Non-pigmented ciliary epithelial cell (primary cell): ENCODE measurements at regions not wholly inside any gene's neighbourhood (a gene's known extent, or its start where the extent isn't known, plus 50 kb on each side); places are given as distances from the start of the nearest gene placed in this dataset.
A peak's percentile ranks its signal among the peaks of the same experiment; 100 is the strongest.
"Not testable (repeated sequence)": the region's sequence is repeated elsewhere in the genome, so short reads cannot be mapped to it uniquely, and the experiment has no call there.

Experiments
- DNase-seq: peaks from one replicate; pipeline ENCODE4 v3.0.0-alpha.2; 2010; ENCODE audit warnings: low read depth

DNA sequence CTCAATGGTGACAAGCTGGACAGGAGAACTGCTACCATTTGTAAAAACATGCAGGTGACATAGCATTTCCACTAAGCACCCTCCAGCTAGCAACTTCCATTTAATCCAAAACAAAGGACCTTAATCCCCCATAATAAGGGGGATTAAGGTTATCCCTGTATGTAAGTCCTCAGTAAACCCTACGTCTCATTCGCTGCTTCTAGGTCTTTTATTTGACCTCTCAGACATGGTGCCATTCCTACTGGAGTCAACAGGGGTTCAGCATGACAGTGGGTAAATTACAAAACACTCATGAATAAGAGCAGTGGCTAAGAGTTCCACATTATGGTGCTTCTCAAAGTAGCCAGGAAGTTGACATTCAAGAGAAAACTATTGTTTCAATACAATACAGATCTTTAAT, 121.8 kb upstream of the CAV2 start:
- no peak for DNase-seq

GRCh38 chr7:116380025-116380424, 119.5 kb upstream of the CAV2 start:
- DNase-seq, result no peak

DNA sequence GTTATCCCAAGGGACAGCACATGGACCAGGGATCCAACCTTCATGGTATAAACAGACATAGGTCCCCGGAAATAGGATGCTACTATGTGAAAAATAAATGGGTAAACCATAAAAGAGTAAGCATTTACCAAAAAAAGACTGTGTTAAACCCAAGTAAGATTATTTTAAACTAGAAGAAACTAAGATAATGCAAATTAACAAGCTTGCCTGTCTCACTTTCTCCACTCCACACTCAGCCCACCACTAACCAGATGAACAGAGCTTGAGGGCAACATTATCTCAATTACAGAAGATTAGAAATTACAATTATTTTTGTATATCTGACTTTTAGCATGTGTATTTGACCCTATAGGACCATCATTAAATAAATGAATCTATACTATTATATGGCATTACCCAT, 117.2 kb upstream of the CAV2 start:
- no peak for DNase-seq

- DNase-seq, result no peak
Measured at GRCh38 chr7:116384936-116385635, 114.5 kb upstream of the CAV2 start.

DNA sequence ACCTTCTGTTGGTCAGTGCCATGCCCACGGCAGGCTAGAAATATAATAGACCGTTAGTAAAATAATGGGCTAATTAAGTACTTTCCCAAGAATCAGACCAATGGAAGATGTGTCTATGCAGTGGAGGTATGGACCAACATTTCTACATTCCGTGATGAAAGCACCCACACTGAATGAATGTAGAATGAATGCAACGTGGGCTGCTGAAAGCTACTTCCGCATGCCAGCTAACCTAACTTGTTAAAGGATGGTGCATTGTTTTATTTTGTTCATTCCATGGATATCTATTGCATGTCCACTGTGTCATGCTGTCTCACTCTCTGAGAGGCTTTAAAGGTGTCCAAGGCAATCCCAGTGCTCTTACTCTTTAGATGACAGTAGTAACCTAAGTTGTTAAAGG, 112.9 kb upstream of the CAV2 start:
- no peak for DNase-seq

DNA sequence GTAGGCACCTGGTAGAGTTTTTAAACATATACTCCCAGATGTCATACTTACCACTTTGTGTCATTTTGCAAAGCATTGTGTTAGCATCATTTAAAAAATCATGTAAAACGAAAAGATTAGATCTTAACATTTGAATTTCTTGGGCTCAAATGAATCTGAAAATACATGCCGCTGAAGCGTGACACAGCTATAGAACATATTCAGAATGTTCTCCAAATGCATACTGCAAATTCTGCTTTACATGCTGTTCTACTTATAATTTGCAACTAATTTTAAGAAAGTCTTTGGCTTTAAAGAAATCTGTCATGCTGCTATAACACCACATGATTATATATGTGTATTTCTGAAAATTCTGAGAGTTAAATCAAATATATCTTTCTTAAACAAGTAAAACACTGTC, 109.2 kb upstream of the CAV2 start:
- DNase-seq, result no peak

GRCh38 chr7:116392806-116393205, 106.7 kb upstream of the CAV2 start:
- no peak for DNase-seq

- DNase-seq, result no peak
Measured at GRCh38 chr7:116393654-116394053, 105.9 kb upstream of the CAV2 start.

DNA sequence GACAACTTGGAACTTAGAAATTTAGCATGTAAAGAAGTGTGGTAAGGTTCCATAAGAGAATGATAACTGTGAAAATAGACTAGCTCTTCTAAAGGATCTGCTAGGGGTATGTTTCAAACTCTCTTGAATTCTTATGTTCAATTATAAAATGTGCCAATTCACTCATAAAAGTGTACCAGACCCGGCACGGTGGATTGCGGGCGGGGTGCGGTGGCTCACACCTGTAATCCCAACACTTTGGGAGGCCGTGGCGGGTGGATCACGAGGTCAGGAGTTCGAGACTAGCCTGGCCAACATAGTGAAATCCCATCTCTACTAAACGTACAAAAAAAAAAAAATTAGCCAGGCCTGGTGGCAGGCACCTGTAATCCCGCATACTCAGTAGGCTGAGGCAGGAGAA, 105.4 kb upstream of the CAV2 start:
- no peak for DNase-seq

DNA sequence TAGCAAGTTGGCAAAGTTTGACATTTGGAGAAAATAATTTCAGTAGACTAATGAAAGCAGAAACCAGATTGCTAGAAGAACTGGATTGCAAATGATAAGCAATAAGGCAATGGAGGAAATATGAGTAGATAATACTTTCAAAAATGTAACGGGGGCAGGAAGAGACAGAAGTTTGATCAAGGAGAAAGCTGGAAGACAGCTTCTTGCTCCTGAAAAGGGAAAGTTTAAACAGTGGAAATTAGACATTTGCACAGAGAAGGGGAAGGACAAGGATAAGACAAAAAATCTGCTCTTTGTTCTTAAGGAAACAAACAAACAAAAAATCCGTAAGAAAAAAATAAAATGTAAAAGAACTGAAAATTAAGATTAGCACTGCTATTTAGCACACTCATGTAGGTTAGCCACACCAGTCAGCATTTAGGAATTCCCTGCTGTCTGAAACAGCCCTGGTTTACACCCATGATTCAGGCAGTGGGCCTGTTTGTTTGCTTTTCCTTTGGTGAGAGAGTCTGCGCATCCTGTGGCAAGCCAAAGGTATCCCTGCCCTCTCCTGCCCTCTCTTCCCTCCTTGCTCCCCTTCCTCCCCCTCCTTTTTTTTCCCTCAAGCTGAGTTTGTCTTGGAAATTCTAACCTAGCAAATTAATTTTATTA, 104.3 kb upstream of the CAV2 start:
- DNase-seq, result peak; percentile 92

DNA sequence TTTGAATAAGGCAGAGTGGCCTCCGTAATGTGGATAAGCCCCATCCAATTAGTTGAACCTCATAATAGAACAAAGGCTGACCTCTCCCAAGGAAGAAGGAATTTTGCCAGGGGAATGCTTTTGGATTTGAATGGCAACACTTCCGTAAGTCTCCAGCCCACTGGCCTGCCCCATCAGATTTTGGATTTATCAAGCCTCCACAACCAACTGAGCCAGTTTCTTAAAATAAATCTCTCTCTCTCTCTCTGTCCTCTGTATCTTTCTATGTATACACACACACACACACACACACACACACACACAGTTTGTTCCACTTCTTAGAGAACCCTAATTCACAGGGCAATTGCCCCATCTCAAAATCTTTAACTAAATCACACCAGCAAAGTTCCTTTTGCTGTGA, 100.9 kb upstream of the CAV2 start:
- no peak for DNase-seq

- peak; percentile 30 for DNase-seq
Measured at GRCh38 chr7:116399819-116400218, 99.7 kb upstream of the CAV2 start.

DNA sequence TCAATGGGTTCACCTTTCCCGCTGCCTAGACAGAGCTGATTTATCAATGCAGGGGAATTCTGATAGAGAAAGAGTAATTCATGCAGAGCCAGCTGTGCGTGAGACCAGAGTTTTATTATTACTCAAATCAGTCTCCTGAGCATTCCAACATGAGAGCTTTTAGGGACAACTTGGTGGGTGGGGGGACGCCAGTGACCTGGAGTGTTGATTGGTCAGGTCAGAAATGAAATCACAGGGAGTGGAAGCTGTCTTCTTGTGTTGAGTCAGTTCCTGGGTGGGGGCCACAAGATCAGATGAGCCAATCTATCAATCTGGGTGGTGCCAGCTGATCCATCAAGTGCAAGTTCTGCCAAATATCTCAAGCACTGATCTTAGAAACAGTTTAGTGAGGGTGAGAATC, 99.0 kb upstream of the CAV2 start:
- no peak for DNase-seq

- no peak for DNase-seq
Measured at GRCh38 chr7:116401711-116402110, 97.8 kb upstream of the CAV2 start.

DNA sequence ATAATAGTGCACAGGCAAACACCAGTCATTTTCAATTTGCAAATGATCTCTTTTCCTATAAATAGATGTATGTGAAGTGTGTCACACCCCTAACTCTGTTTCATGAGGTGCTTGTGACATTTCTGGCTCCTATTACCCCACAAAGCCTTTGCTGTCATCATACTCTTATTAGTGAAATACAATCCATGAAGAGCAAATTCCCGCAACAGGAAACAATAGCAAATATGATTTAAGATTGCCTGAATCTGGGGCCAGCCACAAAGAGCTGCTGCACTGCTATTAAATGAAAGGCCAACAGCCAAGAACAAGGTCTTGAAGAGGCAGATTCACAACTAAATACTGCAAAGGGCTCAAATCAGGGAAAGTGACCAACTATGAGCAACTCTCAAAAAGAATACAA, 96.3 kb upstream of the CAV2 start:
- DNase-seq, result no peak

DNA sequence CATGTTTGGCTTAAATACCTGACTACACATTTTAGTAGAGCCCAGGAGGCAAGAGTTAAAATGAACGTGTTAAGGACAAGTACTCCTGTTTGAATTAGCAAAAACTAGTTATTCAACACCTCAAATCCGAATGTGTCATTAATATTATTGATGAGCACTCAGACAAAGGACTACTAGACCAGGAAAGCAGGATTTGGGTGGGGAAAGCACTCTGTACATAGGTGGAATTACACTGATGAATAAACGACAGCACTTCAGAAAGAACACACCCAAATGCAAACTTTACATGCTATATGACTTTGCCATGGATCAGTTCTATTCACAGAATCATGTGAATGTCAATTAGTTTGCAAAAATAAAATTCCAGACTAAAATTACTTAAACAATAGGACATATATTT, 95.1 kb upstream of the CAV2 start:
- no peak for DNase-seq

DNA sequence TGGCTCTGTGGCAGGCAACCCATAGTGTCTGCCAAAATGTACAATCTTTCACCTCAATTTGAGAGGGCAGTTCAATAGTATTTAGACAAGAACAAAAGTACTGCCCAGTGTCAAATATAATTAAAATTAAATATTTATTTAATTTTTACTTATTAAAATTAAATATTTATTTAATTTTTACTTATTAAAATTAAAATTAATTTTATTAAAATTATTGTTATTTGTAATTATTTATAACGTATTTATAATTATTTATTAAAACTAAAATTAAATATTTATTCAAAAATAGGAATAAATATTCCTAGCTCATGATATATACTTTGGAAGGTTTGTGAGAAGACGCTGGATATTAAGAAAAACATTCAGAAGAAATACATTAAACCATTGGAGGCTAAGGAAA, 93.7 kb upstream of the CAV2 start:
- DNase-seq, result no peak

- no peak for DNase-seq
Measured at GRCh38 chr7:116407165-116407564, 92.4 kb upstream of the CAV2 start.

GRCh38 chr7:116408166-116408565, 91.4 kb upstream of the CAV2 start:
- no peak for DNase-seq

DNA sequence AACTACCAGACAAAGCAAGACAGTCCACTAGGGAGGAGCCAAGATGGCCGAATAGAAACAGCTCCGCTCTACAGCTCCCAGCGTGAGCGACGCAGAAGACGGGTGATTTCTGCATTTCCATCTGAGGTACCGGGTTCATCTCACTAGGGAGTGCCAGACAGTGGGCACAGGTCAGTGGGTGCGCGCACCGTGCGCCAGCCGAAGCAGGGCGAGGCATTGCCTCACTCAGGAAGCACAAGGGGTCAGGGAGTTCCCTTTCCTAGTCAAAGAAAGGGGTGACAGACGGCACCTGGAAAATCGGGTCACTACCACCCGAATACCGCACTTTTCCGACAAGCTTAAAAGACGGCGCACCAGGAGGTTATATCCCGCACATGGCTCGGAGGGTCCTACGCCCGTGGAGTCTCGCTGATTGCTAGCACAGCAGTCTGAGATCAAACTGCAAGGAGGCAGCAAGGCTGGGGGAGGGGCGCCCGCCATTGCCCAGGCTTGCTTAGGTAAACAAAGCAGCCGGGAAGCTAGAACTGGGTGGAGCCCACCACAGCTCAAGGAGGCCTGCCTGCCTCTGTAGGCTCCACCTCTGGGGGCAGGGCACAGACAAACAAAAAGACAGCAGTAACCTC, 90.6 kb upstream of the CAV2 start:
- DNase-seq, result not testable (repeated sequence)

DNA sequence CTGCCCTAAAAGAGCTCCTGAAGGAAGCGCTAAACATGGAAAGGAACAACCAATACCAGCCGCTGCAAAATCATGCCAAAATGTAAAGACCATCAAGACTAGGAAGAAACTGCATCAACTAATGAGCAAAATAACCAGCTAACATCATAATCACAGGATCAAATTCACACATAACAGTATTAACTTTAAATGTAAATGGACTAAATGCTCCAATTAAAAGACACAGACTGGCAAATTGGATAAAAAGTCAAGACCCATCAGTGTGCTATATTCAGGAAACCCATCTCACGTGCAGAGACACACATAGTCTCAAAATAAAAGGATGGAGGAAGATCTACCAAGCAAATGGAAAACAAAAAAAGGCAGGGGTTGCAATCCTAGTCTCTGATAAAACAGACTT, 88.8 kb upstream of the CAV2 start:
- not testable (repeated sequence) for DNase-seq

- DNase-seq, result no peak
Measured at GRCh38 chr7:116417593-116418345, 81.8 kb upstream of the CAV2 start.

DNA sequence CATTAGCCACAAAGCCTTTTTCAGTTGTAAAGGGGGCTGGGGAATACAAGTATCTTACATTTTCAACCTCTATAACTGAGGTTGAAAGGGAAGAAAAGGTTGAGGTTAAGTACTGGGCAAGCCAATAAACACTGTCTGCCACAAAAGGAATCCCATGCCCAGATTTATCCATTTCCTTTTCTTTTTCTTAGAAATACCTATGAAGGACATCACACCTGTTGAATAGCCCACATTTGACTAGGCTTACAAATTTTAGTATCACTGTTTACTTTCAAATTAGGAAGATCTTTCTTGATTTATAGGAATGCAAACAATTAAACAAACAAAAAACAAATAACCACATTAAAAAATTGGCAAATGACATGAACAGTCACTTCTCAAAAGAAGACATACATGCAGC, 81.0 kb upstream of the CAV2 start:
- DNase-seq, result no peak
